ENCODE measurements at regions not wholly inside any gene's neighbourhood (a gene's known extent, or its start where the extent isn't known, plus 50 kb on each side); places are given as distances from the start of the nearest gene placed in this dataset.

DNA sequence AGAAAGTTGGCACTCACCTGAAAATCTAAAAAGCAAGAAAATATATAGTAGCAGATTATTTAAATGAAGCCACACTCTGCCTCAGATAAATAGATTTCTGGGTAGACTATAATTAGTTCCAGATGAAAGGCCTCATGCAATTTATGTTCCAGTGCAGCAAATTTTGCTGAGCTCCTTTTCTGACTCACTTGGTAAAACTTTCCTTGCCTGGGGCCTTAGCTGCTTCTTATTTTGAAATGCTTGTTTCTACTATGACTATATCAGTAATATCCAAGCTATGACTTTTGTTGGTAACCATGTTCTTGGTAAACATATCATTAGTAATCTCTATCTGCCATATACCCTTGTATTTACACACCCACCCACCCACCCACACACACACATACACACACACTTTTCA lies 961.8 kb downstream of the SH3BGRL start:
- TF ChIP-seq CTCF (IDR thresholded peaks at IDR 0.05) (no peak), POLR2A (IDR thresholded peaks at IDR 0.05) (no peak), EP300 (IDR thresholded peaks at IDR 0.05) (no peak)

Measured in tibial nerve (tissue), 4 donors.